ENCODE measurements at regions not wholly inside any gene's neighbourhood (a gene's known extent, or its start where the extent isn't known, plus 50 kb on each side); places are given as distances from the start of the nearest gene placed in this dataset.

GRCh38 chr2:6418291-6418690, 447.4 kb downstream of the CMPK2 start:
- TF ChIP-seq TAF1 (IDR thresholded peaks at IDR 0.05; ENCODE audit: borderline replicate concordance, insufficient read depth, low read length): no peak
- TF ChIP-seq POLR2AphosphoS5 (IDR thresholded peaks at IDR 0.05; ENCODE audit: low read depth, low read length): no peak
- no peak for TF ChIP-seq REST (IDR thresholded peaks at IDR 0.05; ENCODE audit: insufficient read depth in 1 of 2, low read depth in 2 of 2, low read length in 2 of 2)

Measured in PFSK-1 (cell line).